HG03135 (cell line): ENCODE measurements at regions not wholly inside any gene's neighbourhood (a gene's known extent, or its start where the extent isn't known, plus 50 kb on each side); places are given as distances from the start of the nearest gene placed in this dataset.

Experiments used
- ATAC-seq: cut with Tn5 transposase; IDR thresholded peaks from one replicate; pipeline ENCODE4 v1.9.1; 2021; ENCODE audit warnings: mild to moderate bottlenecking, moderate library complexity; ENCODE audit not compliant: unreplicated experiment

DNA sequence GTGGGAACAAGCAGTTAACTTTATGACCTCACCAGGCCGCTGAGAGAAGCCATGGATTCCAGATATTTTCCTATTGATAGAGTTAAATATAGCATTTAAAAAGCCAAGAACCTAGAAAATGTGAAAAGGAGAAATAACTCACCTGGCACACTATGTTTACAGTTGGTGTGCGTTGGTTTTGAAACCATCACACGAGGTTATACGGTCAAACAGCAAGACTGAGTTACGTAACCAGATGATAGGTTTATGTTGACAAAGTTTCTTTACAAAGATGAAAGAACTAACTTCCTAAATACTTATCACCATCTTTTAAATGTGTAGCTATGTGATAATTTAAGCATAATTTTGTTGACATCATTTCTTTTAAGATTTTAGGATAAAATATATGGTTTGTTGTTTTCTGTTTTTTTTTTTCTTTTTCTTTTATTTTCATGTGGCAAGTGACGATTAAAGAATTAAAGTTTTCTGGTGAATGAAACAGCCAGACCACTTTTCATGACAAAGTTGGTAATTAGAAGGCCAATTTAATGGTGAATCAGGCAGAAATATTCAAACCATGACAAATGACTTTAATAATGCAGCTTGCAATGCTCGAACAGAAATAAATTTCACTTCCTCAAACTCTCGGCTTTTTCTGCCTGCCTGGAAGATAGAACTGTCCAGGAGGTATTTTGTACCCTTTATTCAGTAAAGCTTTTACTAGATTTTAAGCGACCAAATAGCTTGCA, 339.1 kb upstream of the OBI1 start:
- ATAC-seq = no peak

DNA sequence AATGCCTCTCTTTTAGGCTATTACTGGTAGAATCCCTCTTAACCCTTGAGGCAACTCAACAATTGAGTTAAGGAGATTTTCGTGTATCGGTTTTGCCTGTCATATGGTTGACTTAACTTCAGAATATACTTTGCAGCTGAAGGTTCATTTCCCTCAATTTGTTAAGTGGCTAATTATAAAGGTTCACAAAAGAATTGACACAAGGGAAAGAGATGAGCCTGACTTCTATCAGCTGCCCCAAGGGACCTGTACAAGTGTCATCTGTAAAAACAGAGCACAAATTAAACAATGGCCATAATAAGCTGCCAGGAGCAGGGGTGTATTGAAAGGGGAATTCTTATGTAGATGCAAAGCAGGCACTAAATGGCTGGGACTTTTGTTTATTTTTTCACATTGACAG, 334.8 kb upstream of the OBI1 start:
- no peak for ATAC-seq

DNA sequence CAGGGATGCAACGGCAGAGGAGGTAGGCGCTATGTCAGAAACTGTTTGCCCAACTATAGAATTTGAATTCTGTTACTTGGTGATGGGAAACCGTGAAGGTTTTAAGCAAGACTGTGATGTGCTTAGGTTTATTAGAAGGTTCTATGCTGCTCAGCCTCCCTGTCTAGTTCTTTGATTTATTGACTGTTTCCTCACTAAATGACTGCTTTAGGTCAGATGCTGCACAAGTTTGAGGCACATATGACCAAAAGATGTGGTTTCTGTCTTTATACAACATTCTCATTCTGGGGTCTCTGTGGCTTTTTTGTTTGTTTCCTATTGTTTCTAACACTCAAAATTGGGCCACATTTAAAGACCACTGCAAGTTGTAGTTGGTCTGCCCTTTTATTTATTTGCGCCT, 323.0 kb upstream of the OBI1 start:
- ATAC-seq = no peak

DNA sequence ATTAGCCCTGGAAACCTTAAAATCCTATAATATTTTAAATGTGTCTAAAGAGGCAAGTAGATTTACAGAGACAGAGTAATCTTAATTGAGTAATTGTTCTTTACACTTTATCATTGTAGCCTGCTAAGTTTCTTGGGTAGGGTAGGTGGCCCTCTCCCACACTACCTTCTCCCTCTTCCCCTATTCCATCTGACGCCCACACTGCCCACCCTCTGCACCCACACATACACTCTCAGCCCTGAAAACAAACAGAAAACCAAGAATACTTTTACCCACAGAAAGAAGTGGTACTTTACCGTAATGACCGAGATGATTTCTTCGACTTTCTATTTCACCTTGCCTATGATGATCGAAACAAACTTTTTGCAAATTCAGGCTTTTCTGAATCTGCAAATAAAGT, 320.4 kb upstream of the OBI1 start:
- no peak for ATAC-seq

DNA sequence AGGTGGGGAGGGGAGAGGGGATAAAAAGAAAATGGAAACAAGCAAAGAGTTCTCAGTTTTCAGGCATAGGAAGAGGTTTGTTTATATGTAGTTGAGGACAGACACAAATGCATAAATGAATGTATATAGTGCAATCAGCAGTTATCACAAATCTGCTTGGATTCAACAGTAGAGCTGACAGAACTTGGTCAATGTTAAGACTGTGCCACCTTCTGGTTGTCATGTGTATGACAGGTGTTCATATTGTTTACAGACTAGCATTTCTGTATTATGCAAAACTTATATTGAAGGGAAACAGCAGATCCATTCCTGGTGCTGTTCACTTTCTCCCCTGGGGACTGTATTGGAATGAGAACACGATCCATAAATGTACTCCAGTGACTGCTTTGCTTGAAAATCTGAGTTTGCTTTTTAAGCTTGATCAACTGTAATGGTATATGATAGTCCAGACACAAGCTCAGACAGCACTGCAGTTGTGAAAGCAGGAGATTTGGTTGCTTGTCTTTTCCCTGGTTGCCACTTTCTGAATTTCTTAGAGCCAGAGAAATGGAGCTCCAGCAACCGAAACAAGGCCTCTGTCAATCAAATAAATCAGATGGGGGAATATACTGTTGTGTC, 319.5 kb upstream of the OBI1 start:
- peak; percentile 94 for ATAC-seq

DNA sequence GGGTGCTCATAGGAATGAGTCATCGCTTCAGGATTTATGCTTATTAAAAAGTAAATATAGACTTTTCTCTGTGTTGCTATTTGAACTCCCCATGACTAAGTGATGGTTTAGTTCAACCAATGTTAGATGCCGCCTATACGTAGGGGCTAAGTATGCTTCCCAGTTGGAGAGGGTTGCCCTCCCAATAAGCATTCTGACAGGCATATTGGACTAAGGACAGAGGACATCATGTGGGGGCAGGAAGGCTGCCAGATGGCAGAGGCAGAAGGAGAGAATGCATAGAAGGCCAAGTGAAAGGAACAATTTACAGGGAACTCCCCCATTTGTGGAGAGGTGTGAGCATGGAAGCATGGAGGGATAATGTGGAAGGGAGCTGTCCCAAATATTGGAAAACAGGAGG, 318.4 kb upstream of the OBI1 start:
- no peak for ATAC-seq

DNA sequence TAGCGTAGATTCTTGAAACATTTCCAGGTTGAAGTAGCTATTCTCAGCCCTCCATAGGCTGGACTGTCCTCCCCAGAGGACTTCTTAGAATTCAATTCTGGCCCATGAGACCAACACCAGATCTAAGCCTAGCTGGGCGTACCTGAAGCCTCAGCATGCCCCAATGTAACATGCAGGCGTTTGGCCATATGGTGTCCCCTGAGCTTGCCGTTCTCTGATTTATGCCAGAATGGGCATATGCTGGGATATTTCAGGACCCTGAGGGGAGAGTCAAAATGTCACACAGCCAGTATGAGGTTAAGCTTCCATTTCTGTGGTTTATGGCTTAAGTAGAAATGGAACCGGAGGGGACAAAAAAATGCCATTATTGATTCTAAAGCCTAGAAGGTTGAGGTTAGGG, 317.7 kb upstream of the OBI1 start:
- ATAC-seq = no peak

DNA sequence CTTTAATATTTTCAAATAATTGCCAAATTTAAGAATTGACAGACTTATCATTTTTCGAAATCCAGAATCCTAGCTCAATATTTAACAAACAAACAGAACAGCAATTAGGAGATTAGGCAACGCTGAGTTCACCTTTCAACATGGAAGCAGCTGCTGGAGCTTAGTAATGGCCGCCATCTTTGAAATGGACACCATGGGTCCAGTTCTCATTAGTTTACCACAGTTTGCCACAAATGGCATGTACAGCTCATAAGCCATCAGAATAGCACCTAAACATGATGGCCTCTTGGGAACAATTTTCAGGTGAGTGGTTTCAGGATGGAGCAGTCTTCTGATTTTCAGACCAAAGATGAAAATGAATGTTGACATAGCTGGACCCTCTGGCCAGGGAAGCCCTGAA, 313.6 kb upstream of the OBI1 start:
- ATAC-seq = no peak

DNA sequence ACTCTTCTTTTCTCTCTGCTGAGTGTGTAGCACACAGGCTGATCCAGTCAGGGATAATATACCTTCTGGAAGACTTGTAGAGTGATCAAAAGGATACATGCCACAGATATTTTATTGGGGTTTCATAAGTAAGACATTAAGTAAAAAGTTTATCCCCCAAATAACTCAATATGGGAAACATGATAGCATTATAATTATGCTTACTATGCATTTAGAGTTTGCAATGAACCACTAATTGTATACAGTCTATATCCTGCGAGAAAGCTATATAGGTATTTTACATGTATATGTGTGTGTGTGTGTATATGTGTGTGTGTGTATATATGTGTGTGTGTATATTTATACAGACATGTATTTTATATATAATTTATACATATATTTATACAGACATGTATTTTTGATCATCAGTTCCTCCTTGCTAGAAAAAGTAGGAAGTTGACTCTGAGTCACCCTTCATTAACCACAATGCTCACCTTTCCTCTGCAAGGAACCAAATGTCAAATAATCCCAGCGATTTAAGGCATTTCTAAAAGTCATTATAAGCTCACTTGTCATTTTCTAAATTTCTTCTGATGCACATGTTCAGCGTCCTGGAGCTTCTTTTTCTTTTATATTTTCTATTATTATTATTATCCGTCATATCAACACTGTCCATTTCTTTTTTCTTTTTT, 312.5 kb upstream of the OBI1 start:
- no peak for ATAC-seq

DNA sequence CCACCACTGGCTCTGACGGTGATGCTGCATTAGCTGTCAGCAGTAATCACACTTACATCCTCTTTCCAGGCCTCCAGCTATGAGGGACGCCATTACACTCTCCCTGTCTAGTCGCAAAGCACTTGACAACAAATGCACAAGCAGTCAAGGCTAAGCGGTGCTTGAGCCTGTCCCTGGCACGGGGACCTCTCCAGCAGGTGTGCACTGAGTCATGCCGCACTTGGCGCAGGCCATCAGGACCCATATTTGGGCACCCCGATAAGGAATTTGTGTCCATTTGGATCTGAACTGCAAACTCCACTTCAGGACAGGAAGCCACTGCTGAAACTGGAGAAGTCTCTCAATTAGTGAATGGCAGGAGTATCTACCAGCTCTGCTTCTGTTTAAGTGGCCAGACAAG, 301.9 kb upstream of the OBI1 start:
- ATAC-seq = no peak

DNA sequence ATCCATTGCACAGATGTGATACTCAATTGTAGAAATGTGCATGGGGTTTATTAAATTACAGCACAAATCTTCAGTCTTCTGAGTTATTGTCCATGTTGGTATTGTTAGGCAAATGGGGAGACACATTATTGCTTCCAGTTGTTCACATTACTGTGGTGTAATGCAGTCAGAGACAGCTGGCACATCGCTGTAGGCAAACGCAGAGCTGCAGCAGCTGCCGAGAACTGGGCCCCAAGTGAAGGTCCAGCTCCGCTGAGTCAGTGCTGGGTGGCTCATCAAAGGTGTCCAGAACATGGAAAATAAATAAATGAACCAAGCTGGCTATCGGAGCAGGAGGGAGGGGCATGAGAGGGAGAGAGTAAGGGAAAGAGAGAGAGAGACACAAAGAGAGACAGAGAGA, 299.1 kb upstream of the OBI1 start:
- no peak for ATAC-seq

DNA sequence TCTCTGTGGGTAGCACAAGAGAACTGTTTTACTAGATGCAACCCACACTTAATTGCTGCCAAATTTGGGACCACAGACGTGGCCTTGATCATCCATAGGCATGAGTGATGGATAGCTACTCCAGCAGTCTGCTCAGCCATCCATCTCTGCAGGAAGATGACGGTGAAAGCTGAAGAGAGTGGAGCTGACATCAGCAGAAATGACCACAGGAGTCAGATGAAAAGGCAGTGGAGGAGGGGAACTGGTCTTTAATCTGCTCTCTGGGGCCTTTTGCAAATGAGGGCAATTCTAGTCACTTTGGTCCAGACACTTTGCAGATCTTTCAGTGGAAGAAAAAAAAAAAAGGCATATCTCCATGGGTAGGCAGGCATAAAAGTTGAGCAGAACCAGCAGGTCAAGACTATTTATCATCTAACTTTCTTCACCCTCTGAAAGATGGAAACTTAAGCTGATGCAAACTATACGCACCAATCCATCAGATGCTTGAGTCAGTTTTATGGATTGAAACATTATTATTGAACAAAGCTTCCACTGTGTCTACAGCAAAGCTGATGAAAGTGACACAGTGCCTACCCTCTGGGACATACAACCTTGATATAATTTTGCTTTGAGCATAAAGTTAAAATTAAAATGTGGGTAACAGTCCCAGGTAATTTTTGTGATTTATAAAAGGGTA, 281.6 kb upstream of the OBI1 start:
- ATAC-seq = no peak

DNA sequence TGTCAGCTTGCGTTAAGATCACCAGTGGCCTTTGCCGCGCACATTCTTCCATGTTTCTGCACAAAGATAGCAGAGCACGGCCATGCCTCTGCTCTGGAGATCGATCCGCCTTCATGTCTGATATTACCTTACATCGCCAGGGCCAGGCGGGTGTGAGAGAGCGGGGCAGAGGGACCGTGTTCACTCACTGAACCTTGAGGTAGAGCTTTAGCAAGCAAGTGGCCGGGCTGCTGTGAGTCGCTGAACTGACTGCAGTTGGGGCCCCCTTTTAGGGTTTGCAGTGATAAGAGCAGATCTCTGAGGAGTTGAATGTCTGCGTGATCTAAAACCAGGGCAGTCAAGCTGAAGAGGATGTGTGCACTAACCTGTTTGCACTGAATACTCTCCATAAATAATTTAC, 275.4 kb upstream of the OBI1 start:
- no peak for ATAC-seq

DNA sequence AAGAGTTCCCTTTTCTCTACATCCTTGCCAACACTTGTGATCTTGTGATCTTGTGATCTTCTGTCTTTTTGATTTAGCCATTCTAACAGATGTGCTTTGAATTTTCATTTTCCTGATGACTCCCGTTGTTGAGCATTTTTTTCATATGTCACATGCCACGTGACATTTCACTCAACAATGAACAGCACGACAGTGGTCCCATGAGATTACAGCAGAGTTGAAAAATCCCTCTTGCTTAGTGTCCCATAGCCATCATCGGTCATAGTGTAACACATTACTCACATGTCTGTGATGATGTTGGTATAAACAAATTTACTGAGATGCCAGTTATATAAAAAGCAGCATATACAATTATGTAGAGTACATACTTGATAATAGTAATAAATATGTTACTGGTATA, 256.1 kb upstream of the OBI1 start:
- ATAC-seq = no peak

DNA sequence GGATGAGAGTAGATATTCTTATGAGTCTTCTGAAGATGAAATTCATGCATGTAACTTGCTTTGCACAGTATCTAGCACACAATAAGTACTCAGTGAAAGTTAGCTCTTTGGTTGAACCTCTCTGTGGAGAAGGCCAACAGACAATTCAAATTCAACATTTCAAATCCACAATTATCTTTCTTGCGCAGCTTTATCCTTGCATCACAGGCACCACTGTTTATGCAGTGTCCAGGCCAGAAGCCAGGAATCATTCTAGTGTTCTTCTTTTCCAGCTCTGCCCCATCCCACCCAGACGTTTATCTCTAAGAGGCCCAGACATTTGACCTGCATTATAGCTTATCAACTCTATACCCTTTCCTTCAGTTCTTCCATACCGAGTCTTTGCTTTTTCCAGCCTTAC, 254.7 kb upstream of the OBI1 start:
- no peak for ATAC-seq

DNA sequence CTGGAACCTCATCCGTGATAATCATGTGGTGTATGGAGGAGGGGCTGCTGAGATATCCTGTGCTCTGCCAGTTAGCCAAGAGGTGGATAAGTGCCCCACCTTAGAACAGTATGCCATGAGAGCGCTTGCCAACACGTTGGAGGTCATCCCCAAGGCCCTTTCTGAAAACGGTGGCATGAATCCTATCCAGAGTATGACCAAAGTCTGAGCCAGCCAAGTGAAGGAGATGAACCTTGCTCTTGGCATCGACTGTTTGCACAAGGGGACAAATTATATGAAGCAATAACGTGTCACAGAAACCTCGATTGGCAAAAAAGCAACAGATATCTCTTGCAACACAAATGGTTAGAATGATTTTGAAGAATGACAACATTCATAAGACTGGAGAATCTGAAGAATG, 251.2 kb upstream of the OBI1 start:
- ATAC-seq = no peak

DNA sequence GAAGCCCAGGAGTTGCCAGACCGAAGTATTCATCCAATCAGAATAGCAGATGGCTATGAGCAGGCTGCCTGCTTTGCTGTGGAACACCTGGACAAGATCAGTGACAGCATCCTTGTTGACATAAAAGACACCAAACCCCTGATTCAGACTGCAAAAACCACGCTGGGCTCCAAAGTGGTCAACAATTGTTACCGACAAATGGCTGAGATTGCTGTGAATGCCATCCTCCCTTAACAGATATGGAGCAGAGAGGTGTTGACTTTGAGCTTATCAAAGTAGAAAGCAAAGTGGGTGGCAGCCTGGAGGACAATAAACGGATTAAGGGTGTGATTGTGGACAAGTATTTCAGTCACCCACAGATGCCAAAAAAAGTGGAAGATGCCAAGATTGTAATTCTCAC, 250.3 kb upstream of the OBI1 start:
- no peak for ATAC-seq

DNA sequence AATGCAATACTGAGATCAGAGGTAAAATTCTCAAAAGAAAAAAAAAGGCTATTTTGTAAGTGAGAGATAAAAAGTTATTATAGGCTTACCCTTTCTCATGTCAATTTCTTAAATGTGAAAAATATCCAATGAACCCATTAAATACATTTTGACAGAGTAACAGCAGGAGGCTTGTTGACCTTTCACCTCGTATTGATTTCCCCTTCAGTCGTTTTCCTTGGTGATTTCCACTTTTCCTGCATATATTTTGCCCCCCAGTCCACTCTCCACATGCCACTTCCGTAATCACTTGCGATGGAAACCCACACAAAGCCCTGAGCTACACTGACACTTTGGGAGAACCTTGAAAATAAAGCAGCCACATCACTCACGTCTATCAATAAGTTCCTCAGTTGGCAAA, 248.1 kb upstream of the OBI1 start:
- ATAC-seq = no peak

DNA sequence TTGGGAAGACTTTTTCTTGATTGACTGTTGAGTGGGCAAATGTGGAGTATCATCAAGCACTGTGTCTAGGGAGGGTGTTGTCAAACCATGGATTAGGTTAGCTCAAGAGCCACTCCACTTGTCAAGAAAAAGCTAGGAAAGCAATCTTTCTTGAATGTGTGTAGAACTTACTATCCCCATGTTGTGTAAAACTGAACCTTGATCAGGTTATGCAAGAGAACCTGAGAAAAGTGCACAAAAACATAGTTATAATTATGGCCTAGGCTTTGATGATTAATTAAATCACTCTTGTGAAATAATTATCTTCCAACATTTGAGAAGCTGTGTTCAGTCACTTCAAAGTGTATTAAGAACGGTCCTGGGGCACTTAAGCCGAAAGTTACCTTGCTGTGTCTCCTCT, 238.2 kb upstream of the OBI1 start:
- ATAC-seq = no peak

DNA sequence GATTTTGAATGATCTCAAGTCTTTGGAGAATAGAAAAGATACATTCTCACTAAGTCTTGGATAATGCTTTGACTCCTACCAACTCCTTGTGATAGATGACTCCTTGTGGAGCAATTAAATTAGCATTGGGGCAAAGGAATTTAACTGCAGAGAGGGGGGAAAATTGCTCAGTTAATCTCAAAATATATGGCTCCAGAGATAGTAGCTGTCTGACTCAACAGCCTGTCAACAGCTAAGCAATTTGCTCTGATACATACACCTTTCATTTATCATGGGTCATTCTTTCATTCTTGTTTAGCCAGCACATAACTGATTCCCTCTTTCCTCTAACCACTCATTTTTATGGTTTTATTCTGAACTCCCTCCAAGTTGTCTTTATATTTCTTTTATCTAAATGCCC, 225.6 kb upstream of the OBI1 start:
- no peak for ATAC-seq

DNA sequence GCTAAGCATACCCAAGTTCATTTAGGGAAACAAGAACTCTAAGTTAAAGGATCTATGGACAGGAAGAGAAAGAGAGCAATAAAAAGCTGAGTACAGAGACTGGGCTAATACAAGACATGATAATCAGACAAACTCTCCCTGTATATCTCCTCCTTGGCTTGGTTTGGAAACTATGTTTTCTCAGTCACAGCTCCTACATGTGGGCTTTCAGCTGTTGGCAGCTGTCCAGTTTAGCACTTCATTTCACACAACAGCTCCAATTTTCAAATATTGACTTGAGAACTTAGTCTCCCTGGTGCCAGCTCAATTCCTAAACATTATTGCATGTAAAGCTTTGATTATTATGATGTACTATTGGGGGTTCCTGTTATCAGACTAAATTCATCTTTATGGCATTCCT, 222.8 kb upstream of the OBI1 start:
- ATAC-seq = no peak

DNA sequence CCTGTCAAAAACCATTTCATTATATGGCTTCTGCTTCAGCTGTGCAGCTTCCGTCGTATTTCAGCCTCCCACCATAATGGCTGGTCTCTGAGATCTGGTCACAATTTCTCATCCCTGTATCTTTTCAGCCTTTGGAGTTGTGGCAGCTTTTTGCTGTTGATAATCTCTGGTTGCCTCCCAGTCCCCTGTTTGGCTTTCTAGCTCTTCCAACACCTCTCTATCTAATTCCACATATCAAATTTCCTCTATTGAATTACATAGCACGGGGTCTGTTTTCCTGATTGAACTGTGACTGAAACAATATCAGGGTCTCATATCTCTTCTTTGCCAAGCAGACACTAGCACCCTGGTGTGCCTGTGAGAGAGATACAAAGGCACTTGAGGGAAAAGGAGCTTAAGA, 222.1 kb upstream of the OBI1 start:
- no peak for ATAC-seq
